ENCODE measurements at regions not wholly inside any gene's neighbourhood (a gene's known extent, or its start where the extent isn't known, plus 50 kb on each side); places are given as distances from the start of the nearest gene placed in this dataset.

DNA sequence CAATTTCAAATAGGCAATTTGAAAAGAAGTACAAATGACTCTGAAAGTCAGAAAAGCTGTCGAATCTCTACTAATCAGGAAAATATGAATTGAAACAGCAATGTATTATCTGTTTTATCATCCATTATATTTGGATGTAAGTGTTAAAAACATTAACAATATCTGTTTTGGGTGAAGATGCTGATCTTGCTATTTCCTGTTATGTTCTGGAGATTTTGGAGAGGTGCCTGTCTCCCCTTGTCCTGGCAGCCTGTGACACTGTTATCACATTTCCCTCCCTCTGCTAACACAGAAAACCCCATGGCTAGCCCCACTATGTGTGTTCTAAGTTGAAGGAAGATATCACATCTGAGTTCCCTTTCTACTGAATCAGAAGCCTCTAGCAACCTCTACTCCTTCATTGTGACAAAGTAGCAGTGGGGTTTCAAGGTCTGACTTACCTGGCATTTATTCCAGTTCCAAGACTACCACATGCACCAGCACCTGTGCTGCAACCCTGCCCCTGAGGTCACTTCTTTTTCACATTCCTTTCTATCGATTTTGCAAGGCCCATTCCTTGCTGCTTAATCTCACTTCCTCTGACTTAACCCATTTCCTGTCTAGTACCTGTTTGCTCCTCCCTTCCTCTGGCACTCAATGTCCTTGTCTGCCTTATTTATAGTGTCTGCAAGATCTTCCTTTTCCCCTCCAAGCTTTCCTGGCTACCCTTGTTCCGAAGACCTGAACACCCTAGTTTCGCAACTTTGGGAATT, 95.5 kb upstream of the COL8A1 start:
- DNase-seq (ENCODE audit: low spot score), result peak; percentile 26

- DNase-seq (ENCODE audit: low spot score), result no peak
These were observed 97.2 kb upstream of the COL8A1 start for GRCh38 chr3:99541181-99541580.

DNA sequence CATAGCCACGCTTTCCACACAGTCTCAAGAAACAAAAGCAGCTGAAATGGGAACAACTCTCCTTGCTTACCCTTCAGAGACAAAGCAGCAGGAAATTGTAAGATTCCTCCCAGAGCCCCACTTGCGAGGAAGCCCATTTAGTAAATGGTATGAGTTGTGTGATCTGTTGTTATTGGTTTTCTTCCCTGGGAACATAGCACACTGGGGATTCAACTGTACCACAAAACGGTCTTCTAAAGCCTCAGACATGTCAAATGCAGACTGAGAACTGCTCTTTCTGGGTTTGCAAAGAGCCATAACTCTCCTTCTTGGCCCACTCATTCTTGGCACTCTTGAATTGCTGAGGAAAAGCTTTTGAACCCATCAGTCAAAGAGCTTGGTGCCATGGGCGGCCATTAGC, 101.0 kb upstream of the COL8A1 start:
- no peak for DNase-seq (ENCODE audit: low spot score)

- no peak for DNase-seq (ENCODE audit: low spot score)
These were observed 101.7 kb upstream of the COL8A1 start for GRCh38 chr3:99536555-99537314.

- DNase-seq (ENCODE audit: low spot score), result no peak
These were observed 103.3 kb upstream of the COL8A1 start for GRCh38 chr3:99534951-99535704.

- DNase-seq (ENCODE audit: low spot score), result peak; percentile 75
These were observed 106.1 kb upstream of the COL8A1 start for GRCh38 chr3:99532246-99532645.

- DNase-seq (ENCODE audit: low spot score), result no peak
These were observed 109.1 kb upstream of the COL8A1 start for GRCh38 chr3:99529265-99529664.

DNA sequence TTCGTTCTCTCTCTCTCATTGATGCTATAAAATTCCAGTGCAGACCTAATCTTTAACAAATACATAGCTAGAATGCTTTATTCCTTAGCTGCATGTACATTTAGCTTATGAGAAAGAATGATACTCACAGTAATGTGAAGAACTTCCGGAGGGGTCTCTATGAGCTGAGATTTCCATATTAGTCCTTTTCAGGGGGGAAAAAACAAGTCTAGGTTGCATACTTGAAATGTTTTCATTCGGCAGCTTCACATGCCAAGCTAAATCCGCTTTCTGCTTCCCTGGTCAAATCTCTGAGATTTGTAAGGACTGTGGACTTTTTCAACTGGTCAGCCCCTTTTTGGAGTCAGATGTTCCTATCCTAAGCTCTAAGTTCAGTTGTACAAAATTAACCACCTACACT, 111.5 kb upstream of the COL8A1 start:
- no peak for DNase-seq (ENCODE audit: low spot score)

DNA sequence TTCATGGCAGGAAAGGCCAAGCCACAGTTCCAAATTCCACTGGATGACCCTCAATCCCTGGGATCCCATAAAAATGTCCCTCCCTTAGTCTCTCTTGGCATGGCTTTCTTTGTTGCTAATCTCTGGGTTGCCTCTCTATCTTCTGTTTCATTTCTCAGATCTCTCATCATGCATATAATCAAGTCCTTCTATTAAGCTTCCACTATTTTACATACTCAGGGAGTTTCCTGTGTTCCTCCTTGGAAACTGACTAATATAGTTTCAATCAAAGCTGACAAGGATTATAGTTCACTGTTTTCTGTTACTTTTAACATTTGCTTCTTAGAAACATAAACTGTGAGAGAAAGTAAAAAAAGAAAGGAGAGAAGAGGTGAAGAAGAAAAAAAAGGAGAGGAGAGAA, 113.8 kb upstream of the COL8A1 start:
- no peak for DNase-seq (ENCODE audit: low spot score)

DNA sequence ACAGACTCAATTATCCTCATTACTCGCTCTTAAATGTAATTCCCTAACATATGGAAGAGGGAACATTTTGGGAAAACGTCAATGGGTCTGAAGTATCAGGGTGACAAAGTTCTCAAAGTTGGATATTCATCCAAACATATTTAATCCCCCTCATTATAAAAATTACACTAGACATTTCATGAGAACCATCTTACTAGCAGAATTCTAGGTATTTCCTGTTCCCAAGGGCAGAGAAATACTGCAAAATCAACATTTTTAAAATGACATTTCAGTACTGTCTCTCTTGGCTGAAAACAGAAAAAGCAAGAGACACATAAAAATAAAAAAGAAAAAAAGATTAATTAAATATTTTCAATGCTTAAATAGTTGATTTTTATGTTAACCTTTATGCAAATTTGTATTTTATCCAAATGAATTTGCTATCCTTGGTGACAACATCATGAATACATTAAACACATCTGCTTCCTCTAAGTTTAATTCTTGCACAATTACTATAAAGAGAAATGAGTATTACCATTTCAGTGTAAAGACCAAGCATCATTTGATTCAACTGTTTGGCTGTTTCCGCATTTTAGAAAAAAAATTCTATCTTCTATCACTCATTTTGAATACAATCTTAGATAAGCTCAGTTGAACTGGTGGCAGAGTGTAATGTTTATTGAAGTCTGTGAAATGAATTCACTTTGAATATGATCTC, 114.8 kb upstream of the COL8A1 start:
- DNase-seq (ENCODE audit: low spot score), result no peak

- DNase-seq (ENCODE audit: low spot score), result no peak
These were observed 116.2 kb upstream of the COL8A1 start for GRCh38 chr3:99522147-99522546.

GRCh38 chr3:99521551-99521950, 116.8 kb upstream of the COL8A1 start:
- no peak for DNase-seq (ENCODE audit: low spot score)

DNA sequence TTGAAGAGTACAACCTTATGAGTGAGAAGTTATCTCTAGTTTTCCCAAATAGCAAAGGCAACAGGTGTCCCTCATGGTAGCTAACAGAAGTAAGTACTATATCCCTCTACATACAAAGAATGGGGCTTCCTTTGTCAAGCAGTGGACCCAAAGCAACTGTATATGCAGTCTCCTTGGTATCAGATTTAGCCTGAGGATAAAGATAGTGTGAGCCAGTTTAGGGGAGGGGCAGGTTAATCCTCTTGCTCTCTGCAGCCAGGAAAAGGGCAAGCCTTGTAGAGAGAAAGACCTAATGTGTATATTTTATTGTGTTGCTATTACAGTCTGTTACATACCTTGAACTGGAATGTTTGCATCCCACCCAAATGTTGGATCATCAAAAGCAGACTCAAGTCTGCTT, 117.9 kb upstream of the COL8A1 start:
- no peak for DNase-seq (ENCODE audit: low spot score)

DNA sequence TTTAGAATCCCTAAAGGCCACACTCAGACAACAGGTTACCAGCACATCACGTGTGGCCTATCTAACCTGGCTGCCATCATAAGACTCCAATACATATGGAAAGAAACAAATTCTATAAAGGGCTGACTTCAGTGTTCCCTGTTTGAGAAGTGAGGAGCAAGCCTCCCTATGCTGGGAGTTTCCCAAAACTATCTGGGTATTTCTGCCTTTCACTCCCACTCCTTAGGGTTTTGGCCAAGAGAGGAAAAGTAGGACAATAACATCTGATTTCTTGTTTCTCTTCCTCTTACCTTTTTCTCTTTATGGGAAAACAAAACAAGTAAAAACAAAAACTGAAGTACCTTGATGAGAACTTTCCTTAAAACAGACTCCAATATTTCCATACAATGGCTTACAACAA, 121.5 kb upstream of the COL8A1 start:
- no peak for DNase-seq (ENCODE audit: low spot score)

DNA sequence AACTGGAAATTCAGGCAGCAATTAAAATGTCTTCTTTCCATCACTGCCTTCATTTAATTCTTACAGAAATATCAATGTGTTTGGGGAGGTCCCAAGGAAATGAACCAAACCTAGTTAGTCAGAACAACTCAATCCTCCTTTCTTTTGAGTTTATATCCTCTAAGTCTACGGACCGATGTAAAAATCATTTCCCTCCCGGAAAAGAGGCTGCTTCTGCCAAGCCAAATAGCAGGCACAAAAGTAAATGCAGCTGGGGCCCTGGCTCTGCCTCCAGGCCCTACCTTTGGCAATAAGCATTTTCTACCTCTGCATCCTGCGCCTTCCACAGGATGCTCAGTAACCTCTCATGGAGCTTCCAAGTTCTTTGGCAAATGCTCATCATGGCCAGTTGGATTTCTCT, 122.5 kb upstream of the COL8A1 start:
- DNase-seq (ENCODE audit: low spot score), result no peak

DNA sequence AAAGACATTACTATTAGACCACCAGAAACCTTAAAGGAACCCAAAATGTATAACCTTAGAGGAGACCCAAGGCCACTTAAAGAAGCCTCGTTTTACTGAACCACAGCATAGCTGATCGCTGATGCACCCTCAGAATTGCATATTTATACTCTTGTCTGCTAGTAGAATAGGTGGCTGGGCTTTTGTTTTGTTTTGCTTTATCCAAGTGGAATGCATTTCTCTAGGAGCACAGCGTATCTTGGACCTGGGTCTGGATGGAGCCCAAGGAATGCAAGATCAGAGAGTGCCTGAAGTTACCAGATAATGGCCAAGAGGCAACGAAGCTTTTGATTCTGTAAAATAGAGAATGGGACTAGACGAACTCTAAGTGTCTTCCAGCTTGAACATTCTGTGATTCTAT, 129.2 kb upstream of the COL8A1 start:
- DNase-seq (ENCODE audit: low spot score), result no peak

DNA sequence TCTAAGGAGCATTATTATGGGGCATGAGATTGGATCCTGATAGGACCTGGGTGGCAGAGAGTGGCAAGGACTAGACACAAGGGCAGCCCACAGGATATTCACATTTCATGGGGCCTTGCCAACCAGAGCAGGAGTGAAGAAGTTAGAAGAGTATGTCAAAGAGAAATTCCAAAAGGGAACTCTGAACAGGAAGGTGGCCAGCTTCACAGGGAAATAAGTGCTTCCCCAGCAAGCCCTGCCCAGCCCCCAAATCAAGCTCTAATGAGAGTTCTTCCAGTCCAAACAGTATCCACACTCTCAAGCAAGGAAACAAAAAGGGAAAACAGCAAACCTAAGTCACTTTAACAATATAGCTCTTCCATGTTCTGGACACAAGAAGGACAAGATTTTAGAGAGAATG, 130.2 kb upstream of the COL8A1 start:
- DNase-seq (ENCODE audit: low spot score), result no peak

DNA sequence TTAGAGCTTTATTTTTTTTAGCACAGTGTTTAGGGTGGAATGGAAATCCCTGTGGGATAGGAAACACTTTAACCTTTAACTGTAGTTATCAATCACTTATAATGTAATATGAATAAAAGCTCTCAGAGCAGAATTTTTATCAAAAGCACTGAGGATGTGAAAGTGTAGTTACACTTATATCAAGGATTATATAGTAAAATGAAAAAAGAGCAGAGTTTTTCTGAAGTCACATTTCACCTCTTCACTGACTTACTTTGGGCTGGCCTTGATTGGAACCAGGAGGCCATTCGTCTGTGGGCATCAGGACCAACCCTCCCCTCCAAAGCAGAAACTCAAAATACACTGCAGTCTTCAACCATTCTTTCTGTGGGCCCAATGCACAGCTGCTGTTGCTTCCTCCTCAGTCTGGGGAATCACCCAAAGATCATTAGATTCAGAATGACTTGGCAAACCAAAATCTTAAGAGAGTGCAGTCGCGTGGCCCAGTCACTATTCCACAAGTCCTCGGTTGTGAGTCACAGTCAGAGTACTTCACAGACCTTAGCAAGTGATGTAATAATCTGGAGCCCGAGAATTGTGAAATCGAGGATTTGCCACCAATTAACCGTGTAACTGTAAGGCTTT, 132.6 kb upstream of the COL8A1 start:
- DNase-seq (ENCODE audit: low spot score), result no peak

DNA sequence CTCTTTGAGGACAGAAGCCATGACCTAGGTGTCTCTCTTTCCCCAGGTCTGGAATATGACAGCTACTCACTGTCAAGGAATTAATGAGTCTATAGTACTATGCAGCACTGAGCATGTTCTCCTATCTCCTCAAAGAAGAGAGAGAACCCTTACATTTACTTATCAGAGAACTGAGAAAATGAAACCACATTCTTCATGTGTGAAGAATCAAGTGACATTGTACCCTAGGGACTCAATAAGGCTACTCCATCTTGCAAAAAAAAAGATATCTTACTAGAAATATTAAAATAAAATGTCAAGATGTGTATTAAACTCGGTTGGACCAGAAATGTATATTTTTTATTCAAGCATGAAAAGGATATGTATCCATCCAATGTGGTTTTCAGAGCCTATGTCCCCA, 133.2 kb upstream of the COL8A1 start:
- DNase-seq (ENCODE audit: low spot score), result no peak

- DNase-seq (ENCODE audit: low spot score), result no peak
These were observed 134.1 kb upstream of the COL8A1 start for GRCh38 chr3:99504258-99504657.

DNA sequence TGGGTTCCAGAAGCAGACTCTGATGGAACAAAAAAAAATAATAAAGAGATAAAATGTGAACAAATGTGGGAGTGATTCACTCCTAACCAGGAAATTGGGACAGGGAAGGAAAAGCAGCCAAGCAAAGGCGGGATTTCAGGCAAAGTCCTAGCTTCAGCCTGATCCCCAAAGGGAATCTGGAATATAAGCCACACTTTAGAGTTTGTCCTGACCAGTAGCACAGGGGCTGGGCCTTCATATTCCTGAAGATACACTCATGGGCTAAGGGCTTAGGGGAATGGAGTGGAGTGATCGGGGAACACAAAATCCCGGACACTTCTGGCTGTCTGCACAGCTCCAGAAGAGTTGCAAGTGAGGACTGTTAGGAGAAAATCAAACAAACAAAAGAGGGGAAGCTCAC, 135.0 kb upstream of the COL8A1 start:
- DNase-seq (ENCODE audit: low spot score), result no peak

DNA sequence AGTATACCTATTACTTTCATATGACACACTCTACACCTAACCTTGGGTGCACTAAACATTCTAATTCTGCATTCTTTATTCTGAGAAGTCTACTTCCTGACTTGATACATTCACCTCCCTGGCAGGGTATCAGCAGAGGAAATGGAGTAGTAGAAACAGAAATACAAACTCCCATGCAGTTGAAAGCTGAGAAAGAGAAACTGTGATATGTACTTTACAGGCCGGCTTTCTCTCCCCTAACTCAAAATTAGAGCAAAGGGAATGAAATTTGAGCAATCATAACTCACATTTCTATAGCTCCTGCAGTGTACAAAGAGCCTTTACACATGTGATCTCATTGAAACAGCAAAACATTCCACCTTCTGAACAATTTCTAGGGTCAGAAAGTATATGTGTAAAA, 135.5 kb upstream of the COL8A1 start:
- no peak for DNase-seq (ENCODE audit: low spot score)

All from HT-29 (cell line).